Fibroblast of villous mesenchyme (primary cell): ENCODE measurements at regions not wholly inside any gene's neighbourhood (a gene's known extent, or its start where the extent isn't known, plus 50 kb on each side); places are given as distances from the start of the nearest gene placed in this dataset.

Experiments used
- DNase-seq: peaks from one replicate; pipeline ENCODE4 v3.0.0-alpha.2; 2010; ENCODE audit warnings: low read depth
- H3K4me3 ChIP-seq: 2 replicates; pipeline ENCODE4 v1.5.1; 2011; ENCODE audit warnings: low read depth, mild to moderate bottlenecking, low read length
- TF ChIP-seq, protein P1 (sequence below): IDR thresholded peaks from 2 replicates; pipeline ENCODE4 v1.5.1; 2012; ENCODE audit warnings: low read depth, mild to moderate bottlenecking, low read length; ENCODE audit not compliant: insufficient read depth

DNA sequence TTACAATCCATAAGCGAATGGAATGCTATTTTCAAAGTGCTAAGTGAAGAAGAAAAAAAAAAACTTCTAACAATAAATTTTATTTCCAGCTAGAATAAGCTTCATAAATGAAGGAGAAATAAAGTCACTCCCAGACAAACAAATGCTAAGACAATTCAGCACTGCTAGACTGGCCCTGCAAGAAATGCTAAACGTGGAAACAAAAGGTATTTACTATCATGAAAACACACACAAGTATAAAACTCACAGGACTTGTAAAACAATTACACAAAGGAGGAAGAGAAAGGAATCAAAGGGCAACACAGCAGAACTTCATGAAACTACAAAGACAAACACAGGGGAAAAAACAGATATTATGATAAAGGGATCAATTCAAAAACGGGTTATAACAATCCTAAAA, 85.8 kb upstream of the NELL2 start:
- DNase-seq, result no peak
- TF ChIP-seq, protein P1, sequence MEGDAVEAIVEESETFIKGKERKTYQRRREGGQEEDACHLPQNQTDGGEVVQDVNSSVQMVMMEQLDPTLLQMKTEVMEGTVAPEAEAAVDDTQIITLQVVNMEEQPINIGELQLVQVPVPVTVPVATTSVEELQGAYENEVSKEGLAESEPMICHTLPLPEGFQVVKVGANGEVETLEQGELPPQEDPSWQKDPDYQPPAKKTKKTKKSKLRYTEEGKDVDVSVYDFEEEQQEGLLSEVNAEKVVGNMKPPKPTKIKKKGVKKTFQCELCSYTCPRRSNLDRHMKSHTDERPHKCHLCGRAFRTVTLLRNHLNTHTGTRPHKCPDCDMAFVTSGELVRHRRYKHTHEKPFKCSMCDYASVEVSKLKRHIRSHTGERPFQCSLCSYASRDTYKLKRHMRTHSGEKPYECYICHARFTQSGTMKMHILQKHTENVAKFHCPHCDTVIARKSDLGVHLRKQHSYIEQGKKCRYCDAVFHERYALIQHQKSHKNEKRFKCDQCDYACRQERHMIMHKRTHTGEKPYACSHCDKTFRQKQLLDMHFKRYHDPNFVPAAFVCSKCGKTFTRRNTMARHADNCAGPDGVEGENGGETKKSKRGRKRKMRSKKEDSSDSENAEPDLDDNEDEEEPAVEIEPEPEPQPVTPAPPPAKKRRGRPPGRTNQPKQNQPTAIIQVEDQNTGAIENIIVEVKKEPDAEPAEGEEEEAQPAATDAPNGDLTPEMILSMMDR, result no peak
- H3K4me3 ChIP-seq, result no peak overlapping the region

DNA sequence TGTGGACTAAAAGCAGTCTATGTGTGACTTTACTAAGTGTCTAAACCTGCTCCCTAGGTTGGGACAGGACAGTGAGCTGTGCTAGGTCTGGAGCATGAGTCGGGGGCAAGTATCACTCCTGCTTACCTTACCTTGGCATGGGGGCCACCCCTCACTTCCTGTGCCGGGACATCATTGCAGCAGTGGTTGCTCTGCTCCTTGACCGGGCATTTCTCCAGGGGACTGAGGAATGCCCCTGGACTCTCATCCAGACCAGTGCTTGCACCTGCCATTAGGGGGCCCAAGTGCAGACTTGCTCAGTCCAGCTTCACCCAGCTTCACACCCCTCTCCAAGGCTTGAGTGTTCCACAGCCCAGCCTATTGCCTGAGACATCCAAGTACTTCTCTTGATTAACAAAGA, 84.7 kb upstream of the NELL2 start:
- TF ChIP-seq, protein P1, result no peak
- DNase-seq, result no peak
- H3K4me3 ChIP-seq, result no peak overlapping the region

DNA sequence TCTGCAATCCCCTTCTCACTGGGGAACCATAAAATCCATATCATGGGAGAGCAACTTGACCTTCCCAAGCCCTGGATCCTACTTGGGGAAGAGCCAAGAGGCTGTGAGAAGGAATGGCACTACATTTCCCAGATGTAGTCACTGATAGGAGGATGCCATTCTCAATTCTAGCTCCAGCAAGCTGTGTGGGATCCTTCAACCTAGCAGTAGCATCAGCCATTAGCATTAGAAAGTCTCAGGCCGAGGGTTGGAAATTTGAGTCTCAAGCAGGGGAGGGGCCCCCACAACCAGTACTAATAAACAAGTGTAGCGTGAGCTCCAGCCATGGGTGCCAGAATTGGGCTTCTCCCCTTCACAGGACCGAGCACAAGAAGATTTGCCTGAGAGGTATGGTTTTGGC, 84.3 kb upstream of the NELL2 start:
- TF ChIP-seq, protein P1, result no peak
- no peak for DNase-seq
- no peak overlapping the region for H3K4me3 ChIP-seq

DNA sequence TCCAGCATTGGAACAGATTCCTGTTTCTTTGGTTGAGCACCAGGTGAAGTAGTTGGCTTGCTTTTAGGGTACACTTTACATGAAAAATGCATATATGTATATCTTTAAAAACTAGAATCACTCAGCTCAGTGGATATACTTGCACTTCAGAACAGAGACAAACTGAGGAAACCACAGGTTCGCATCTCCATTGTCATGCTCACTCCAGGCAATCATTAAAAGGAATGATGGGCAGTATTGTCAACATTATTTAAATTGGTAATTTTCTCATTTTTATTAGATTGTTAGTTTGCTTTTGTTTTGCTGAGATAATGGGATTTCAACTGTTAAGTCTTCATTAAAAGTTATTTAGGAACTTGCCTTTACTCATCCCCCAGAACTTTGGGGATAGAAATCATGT, 71.0 kb upstream of the NELL2 start:
- TF ChIP-seq, protein P1, result no peak
- no peak for DNase-seq

DNA sequence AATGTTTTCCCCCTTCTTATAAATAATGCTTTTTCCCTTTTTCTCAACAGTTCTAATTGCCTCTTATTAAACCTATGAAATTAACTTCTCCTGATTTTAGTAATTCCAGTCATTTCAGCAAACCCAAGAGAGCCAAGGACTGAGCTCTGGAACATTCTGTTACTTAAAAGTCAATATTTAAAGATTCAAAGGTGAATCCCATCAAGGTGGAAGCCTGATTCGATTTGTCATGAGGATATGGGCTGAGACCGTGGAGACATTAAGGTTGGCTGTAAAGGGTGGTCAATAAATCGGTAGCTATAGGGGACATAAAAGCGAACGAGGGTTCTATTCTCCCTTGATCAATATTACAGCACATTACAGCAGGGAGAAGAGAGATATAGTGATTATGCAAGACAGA, 66.6 kb upstream of the NELL2 start:
- no peak overlapping the region for H3K4me3 ChIP-seq
- TF ChIP-seq, protein P1, result no peak
- no peak for DNase-seq

More for the DNA sequence above, 71.0 kb upstream of the NELL2 start:
- no peak overlapping the region for H3K4me3 ChIP-seq

DNA sequence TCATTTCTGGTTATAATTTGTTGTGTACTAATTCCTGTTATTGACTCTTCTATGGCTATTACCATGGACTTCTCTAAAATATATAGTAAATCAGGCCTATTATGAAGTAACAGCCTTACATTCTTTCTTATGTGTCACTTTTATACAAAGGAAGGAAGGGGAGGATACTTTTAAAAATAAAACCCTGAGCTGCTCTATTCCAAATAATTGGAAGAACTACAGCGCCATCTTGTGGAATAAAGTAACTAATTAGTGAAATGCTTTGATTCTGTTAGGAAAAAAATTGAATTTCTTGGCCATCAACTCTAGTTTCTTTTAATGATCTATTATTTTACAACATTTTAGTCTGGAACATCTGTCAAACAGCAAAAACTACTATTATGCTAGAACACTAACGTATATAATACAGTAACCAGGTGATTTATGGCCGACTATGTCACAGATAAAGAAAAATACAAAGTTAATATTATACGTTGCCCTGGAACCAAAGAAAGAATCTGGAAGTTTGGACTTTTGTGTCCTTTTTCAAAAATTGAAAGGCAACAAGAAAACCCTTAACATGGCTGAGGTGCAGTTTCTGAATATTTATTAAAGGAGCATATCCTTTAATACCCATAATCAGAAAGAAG, 55.0 kb upstream of the NELL2 start:
- TF ChIP-seq, protein P1, result peak; percentile 46
- DNase-seq, result peak; percentile 63
- no peak overlapping the region for H3K4me3 ChIP-seq

DNA sequence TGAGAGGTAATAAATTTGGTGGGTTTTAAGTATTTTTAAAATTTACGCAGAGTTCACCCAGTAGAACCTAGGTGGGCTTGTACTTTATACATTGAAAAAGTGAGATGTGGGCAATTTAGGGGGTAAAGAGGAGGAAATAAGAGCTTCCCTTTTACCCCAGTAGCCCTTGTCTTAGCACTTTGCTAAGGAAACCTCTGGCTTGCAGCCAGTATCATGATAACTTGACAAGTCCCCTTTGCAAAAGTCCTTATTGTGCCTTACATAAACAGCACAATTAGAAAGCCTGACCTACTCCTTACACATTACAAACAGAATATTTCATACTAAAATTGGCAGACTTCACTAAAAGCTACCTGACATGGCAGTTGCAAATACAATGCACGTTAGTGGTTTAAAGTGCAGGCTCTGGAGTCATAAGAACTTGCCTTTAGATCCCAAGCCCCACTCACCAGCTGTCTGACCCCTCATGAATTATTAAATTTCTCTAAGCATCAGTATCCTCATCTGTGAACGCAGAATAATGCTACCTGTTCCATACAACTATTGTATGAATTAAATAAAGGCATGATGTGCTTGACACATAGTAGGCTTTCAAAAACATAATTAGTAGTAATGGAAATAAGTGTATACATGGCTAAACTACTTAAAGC, 53.2 kb upstream of the NELL2 start:
- DNase-seq, result no peak
- no peak overlapping the region for H3K4me3 ChIP-seq
- TF ChIP-seq, protein P1, result no peak
